Stimulated activated CD8-positive, alpha-beta memory T cell treated with anti-CD3 and anti-CD28 coated beads, Interleukin-2, amount 100 ng/mL, for 48 hours (primary cell): ENCODE measurements at regions not wholly inside any gene's neighbourhood (a gene's known extent, or its start where the extent isn't known, plus 50 kb on each side); places are given as distances from the start of the nearest gene placed in this dataset.
"Not testable (repeated sequence)": the region's sequence is repeated elsewhere in the genome, so short reads cannot be mapped to it uniquely, and the experiment has no call there.

ENCODE experiments used
- DNase-seq, 2 donors: peaks; one replicate each; pipeline ENCODE4 v3.0.0-alpha.2; 2020; ENCODE audit warnings: low read depth in 2 of 2

DNA sequence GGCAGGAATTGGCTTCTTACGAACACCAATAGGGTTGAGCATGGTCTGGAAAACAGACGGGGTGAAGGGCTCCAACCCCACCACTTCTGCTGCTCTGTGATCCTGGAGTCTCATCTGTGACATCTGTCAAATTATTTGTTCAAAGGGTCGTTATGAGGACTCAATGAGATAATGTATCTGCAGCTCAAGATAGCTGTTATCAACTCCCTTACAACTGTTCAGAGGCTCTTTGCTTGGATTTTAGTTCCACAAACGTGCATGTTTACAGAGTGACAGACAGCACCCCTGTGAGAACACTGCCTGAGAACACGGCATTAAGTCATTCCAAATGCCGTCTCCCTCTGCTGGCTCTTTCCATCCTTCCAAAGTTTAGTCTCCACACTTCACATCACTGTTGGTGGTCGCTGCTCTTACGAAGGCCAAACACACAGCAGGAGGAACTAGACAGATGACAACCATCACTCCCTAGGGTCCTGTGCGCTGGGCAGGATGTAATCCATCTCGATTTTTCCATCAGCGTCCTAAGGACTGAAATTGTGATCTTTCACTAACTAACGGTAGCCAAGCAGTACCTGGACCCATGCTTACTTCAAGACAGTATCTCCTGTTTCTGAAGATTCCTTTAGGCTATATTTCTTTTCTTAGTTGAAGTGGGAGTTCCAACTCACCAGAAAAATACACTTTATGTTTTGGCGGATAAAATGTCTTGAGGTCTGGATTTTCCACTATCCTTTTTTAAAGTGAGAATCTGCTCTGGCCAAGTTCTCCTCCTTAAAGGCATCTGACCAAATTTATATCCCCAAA is 220.3 kb downstream of the ANAPC1 start:
- no peak for DNase-seq

DNA sequence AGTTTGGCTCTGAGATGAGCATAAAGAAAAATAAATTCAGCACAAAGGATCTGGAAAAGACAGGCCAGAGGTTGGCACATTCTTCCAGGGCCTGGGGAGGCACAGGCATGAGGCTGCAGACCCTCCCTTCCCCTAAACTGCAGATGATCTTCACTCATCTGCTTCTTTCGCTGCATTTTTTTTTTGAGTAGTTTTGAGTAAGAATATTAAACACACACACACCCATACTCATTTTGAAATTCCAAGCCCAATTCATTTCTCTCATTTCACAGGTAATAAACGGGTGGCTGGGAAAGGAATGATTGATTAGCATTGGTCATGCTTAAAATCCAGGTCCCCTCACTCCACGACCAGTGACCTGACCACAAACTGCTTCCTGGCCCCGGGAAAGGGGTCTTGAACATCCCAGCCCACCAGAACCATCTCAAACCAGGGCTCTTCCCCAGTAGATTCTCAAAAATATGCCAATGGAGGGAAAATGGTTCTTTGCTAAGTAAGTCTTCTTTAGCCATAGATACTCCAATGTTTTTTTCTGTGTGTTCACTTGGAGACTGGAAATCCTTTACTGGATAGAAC is 219.6 kb downstream of the ANAPC1 start:
- DNase-seq, result no peak

DNA sequence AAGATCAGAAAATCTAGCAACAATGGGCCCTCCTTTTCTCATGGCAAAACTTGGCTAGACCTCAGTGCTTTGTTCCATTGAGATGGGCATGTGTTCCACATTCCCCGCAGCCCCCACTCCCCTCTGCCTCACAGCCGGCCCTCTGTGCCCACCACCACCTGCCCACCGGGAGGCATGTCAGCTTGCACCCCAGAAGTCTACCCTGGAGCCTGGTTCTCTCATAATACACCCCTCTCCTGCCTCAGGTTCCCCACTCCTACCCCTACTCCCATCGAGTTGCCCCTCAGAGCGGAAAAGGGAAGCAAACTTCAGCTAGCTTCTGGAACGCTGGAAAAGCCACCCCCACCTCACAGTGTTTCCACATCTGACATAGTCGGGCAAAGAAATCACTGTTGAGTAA is 219.0 kb downstream of the ANAPC1 start:
- DNase-seq, result no peak

DNA sequence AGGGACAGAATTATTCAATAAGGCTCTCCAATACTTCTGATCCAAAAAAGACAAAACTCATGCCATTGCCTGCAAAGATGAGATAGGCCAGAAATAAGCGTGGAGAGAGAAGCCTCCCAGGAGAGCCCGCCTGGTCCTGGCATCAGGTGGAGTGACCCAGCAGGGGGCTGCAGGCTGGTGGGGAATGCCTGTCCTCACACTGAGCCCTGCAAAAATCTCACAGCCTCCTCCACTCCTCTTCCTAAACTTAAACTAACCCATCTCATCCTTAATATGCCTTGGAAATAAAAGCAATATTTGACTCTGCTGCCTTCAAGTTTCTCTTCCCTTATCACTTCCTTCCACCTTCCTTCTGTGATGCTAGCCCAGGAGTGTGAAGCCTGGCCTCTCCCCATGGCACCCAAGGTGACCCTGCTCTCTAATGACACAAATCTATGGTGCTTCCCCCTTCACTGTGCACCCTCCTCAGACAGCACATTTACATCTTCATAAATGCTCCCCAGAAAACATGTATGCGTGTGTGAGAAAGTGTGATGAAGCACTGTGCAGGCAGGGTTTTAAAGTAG is 218.4 kb downstream of the ANAPC1 start:
- no peak for DNase-seq

DNA sequence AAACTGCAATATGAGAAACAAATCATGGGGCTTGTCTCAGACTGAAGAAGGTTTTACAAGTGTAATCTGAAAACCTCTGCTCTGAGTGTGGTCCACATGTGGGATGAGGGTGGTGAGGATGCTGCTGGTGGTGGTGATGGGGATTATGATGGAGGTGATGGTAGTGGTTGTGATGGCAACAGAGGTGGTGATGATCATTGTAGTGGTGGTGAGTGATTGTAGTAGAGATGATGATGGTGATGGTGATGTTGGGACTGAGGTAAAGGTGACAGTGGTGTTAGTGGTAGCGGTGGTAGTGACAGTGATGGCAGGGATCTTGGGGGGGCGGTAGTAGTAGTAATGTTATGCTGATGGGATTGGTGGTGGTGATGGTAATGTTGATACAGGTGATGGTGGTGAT is 217.8 kb downstream of the ANAPC1 start:
- DNase-seq, result no peak

DNA sequence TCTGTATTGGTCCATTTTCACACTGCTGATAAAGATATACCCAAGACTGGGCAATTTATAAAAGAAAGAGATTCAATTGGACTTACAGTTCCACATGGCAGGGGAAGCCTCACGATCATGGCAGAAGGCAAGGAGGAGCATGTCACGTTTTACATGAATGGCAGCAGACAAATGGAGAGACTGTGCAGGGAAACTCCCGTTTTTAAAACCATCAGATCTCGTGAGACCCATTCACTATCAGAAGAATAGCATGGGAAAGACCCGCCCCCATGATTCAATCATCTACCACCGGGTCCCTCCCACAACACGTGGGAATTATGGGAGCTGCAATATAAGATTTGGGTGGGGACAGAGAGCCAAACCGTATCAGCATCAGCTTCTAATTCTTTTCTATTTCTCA is 217.0 kb downstream of the ANAPC1 start:
- DNase-seq, result no peak

DNA sequence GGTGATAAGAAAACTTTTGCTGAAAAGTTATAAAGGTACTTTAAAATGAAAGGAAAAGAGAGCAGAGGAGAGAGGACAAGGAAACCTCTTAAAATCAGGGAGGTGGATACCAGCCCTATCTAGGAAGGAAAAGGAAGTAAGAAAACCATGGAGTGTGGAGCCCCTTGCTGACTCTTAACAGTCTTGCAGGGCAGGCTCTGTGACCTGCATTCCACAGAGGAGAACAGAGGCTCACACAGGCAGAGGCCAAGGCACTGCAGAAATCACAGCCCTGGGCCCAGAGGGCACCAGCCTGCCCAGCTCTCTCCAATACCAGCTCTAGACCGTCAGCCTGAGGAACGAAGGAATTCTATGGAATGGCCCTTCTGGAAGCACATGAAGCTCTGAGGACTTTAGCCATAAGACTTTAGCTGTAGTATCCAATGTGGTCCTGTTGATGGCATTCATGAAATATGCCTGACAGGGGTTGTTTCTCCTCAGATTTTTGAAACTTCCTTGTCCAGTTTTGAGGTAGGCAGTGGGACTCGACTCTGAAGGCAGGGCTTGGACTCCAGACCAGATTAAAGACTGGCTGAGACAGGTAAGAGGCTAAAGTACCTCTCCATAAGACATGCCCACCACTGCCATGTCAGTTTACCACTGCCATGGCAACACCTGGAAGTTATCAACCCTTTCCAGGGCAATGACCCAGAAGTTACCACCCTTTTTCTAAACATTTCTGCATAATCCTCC is 216.3 kb downstream of the ANAPC1 start:
- no peak for DNase-seq

DNA sequence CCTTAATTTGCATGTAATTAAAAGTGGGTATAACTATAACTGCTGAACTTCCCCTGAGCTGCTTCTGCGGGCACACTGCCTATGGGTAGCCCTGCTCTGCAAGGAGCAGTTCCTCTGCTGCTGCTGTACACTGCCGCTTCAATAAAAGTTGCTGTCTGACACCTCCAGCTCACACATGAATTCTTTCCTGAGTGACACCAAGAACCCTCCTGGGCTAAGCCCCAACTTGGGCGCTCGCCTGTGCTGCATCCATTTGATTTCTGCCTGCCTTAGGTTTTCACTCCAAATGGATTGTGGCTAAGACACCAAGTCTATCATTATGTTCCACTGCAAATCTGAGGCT is 215.7 kb downstream of the ANAPC1 start:
- no peak for DNase-seq

DNA sequence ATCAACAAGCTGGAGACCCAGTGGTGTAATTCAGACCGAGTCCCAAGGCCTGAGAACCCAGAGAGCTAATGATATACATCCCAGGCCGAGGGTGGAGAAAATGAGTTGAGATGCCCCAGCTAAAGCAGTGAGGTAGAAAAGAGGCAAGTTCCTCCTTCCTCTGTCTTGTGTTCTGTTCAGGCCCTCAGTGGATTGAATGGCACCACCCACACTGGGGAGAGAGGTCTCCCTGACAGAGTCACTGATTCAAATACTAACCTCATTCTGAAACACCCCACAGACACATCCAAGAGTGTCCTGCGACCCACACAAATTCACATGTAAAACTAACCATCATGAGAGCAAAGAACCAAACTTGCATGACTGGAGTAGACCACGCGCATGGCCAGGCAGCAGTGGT is 215.3 kb downstream of the ANAPC1 start:
- no peak for DNase-seq

DNA sequence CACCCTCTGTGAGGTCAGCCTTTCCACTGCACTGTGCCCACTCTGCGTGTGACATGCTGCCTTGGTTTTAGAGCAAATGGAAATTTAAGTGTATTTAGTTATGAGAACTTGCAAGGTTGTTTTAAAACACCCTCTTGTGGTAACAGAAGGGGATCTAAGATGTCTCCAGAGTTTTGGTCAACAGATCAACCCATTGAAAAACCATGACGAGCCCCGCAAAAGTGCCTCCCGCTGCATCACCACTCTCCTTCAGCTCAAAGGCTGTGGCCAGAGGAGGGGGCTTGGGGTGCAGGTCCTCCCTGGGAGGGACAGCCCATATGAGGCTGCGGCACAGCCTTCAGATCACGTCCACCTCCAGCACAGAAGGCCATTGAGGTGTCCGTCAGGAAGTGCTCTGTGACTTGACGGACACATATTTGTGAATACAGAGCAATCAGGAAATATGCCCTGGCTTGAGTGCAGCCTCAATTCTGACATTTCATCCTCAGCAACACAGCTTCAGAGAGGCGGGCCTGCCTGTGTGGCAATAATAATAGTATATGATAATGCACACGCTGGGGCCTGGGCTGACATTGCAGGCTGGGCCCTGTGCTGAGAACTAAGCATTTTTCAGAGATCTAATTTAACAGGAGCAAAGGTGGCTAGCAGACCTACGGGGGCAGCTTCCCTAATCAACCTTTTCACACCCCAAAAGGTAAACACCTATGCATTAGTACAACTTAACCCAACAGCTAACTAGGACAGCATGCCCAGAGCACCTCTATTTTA is 213.9 kb downstream of the ANAPC1 start:
- DNase-seq, result no peak

DNA sequence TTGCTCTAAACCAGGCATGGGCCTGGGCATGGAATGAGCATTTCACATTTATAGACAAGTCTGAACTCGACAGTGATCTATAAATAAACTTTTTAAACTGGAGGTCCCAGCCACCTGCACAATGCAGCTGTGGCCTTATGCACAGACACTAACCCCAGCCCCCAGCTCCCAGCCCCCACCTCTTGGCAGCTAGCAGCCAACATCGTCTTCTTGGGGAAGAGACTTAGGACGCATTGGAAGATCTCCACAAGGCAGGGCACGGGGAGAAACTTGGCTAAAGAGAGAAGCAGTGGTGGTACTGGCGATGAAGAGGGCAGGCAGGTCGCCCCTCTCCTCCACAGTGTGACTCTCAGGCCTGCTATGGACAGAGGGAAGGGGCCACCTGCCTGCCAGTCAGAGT is 213.2 kb downstream of the ANAPC1 start:
- DNase-seq, result no peak

DNA sequence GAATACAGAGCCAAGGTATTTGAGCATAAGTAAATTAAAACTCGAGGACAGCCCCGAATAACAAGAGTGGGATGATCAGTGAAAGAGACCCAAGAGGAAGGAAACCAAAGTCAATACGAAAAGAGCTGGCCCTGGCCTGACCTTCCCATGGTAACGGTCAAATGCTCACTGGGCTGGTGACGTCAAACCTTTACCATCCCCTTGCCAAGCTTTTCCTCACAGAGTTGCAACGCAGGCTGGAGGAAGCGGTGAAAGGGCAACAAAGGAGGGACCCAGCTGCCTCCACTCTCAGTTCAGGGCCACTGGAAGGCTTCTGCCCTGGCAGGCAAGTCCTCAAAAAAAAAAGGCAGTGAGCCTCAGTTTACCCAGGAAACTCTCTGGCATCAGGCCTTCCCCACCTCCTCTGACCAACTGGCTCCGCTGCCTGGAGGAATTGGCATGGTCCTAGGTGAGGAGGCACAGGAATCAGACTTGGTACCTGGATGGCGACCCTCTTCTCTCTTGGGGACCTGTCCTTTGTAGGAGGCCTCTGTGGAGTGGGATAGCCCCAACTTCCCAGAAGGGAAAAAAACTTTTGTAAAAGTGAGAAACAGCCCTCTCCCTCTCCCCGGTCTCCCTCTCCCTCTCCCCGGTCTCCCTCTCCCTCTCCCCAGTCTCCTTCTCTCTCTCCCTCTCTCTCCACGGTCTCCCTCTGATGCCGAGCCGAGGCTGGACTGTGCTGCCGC is 212.4 kb downstream of the ANAPC1 start:
- no peak for DNase-seq

DNA sequence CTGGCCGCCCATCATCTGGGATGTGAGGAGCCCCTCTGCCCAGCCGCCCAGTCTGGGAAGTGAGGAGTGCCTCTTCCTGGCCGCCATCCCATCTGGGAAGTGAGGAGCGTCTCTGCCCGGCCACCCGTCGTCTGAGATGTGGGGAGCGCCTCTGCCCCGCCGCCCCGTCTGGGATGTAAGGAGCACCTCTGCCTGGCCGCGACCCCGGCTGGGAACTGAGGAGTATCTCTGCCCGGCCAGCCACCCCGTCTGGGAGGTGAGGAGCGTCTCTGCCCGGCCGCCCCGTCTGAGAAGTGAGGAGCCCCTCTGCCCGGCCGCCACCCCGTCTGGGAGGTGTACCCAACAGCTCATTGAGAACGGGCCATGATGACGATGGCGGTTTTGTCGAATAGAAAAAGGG is 211.4 kb downstream of the ANAPC1 start:
- not testable (repeated sequence) for DNase-seq

DNA sequence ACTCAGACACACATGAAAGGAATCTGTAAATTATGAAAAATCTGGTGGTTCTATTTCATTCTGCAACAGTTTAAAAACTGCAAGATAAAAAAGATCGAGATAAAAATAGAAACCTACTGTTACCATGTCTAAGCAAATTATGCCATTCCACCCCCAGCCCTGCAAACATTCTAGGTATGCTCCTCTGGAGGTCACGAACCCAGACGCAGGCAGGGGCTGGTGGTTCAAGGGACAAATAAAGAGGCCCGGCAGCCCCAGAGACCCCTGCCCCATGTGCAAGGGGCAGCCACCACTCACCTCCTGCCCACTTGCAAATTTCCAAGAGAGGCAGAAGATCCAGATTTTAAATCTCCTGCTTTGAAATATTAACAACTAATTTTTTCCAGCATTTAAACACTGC is 210.5 kb downstream of the ANAPC1 start:
- DNase-seq, result no peak

DNA sequence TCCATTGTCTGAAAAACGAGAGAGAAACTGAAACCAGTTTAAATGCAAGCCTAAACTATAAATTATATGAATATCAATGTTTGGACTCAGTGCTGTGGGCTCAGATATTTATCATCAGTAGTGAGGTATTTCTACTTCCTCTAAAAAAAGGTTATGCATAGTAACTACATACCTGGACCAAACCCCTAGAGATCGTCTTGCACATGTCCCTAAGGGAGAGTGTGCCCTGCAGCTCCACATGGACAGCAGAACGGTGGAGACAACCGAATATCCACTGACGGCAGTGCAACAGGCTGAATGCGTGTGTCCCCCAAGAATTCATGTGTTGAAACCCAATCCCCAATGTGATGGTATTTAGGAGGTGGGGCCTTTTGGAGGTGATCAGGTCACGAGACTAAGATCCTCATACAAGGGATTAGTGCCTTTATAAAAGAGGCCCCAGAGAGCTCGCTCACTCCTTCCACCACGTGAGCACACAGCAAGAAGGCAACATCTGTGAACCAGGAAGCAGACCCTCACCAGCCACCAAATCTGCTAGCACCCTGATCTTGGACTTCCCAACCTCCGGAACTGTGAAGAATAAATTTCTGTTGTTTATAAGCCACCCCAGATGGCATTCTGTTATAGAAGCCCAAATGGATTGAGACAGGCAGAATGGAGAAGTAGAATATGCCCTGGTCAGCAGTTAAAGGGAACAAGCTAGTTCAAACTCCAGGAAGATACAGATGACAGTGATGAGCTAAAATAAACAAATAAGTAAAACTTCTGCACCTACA is 208.4 kb downstream of the ANAPC1 start:
- no peak for DNase-seq

DNA sequence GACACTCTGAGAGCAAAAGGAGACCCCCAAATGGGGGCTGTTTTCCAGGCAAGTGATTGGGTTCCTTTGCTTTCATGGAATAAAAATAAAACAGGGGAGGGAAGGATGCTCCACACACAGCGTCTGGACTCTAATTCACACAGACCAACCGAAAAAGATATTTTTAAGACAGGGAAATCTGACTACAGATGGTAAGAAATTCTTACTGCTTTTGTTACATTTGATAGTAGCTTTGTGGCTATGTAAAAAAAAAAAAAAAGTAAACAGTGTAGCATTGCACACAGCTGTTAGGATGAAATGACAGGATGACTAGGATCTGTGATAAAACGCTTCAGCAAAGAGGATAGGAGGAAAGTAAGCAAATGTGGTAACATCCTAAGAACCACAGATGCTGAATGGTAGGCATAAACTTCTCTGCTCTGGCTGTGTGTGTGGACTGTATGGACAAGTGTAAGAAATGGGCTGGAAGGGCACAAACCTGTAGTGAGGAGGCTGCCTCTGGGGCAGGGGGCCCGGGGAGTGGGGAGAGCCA is 207.6 kb downstream of the ANAPC1 start:
- no peak for DNase-seq

DNA sequence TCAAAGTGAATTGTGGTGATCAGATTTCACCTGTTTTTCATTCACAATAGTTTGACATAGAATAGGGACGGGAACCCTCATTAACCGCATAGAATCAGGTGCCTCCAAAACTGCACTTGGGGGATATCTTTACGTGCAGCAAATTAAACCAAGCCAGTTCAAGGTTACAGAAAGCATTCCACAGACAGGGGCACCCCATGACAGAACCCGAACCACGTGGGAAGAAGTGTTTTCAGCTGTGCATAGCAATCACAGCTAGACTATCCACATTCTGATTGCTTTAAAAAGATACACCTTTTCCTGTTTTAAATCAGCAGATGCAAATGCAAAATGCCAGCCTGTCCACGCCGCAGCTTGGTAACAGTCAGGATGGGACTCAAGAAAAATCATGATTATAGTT is 205.8 kb downstream of the ANAPC1 start:
- DNase-seq, result no peak

DNA sequence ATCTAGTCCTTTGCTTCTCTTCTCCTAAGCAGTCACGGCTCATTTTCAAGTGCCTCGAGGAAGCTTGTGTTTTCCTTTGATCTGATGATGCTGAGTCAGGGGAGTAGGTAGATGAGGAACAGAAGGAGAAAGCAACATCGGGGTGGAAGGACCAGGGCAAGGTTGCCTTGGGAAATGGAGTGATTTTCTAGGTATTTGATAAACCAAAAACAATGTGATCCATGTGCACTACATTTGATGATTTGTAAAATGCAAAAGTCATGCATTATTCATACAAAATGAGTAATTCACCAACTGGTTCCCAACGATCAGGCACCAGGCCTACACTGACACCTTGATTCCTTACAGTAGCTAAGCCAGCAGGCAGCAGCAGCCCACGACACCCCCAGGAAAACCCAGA is 205.3 kb downstream of the ANAPC1 start:
- no peak for DNase-seq

DNA sequence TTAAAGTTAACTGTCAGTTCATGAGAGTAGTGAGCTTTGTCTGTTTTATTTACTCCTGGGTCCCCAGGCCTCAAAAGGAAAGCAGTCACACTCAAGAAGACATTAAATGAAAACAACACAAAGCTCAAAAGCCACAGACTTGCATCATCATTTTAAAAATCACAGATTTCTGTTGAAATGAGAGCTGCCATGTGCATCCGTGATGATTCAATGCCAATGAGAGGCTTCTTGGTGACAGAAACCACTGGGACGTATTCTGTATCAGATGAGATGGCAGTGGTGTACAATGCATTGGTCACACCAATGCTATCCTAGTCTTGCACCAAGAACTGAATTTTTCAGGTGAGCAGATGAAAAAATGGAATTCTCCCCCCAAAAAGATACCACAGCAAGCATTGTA is 204.8 kb downstream of the ANAPC1 start:
- DNase-seq, result no peak

DNA sequence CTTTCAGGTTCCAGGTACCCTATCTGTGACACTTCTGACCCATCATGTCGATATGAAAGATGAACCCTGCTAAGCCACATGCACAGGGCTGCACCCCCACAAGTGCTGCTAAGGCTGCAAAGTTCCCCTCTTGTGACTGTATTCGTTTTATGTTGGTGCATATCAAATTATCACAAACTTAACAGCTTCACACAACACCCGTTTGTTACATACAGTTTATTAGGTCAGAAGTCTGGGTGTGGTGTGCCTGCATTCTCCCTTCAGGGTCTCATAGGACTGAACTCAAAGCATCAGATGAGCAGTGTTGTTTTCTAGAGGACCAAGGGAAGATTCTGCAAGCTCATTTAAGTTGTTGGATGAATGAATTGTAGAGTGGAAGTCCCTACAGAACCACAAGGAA is 199.4 kb downstream of the ANAPC1 start:
- no peak for DNase-seq
